Choroid plexus epithelial cell (primary cell): ENCODE measurements at regions not wholly inside any gene's neighbourhood (a gene's known extent, or its start where the extent isn't known, plus 50 kb on each side); places are given as distances from the start of the nearest gene placed in this dataset.

Source experiments
- DNase-seq: peaks from one replicate; pipeline ENCODE4 v3.0.0-alpha.2; 2010; ENCODE audit warnings: low read depth
- H3K4me3 ChIP-seq: 2 replicates; pipeline ENCODE4 v1.5.1; 2011; ENCODE audit warnings: low read depth, mild to moderate bottlenecking, control low read depth, low read length, moderate library complexity
- CTCF ChIP-seq: conservative IDR thresholded peaks from 2 replicates; pipeline ENCODE4 v1.5.1; 2011; ENCODE audit warnings: low read depth, mild to moderate bottlenecking, control low read depth, inconsistent platforms, low read length, moderate library complexity

DNA sequence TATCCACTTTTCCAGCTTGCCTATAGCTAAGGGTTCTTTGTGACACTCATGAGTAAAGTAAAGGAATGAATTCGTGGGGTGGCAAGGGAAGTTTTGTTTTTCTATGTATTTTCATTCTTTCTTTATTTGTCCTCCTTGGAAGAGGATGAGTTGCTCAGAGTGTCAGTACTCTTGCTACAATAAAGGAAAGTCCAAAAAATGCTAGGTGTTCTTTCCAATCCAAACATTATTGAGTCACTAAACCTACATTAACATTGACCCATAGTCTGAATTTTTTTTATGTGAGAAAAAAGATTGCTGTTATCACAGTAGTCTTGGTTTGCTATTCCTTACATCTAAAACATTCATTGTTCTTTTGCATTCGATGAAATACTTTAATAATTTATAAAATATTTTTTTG lies 959.9 kb upstream of the ADGRL4 start:
- no peak for DNase-seq
- H3K4me3 ChIP-seq: no peak overlapping the region
- TF ChIP-seq CTCF: no peak

DNA sequence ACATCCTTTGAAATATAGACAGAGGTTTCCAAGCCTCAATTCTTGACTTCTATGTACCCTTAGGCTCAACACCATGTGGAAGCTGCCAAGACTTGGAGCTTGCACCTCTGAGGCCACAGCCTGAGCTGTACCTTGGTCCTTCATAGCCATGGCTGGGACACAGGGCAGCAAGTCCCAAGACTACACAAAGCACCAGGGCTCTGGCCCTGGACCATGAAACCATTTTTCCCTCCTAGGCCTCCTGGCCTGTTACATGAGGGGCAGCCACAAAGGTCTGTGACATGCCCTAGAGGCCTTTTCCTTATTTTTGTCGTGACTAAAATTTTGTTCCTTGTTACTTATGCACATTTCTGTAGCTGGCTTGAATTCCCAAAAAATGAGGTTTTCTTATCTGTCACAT lies 953.1 kb upstream of the ADGRL4 start:
- DNase-seq: no peak
- no peak for TF ChIP-seq CTCF
- H3K4me3 ChIP-seq: no peak overlapping the region

DNA sequence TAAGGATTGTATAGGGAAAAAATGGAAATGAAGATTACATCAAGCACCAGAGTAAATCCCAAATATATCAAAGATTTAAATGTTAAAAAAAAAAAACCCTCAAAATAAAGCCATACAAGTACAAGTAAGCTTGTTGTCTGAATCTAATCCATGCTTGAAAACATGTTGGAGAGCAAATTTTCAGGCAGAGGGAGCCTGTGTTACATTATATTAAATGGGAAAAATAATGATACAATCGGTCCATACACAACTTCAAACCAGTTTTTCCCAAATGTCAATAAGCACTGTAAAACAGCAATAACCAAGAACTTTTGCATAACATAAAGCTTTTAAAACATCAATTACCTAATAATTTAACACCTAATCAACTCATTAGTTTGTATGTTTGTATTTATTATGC lies 949.4 kb upstream of the ADGRL4 start:
- no peak for DNase-seq
- no peak overlapping the region for H3K4me3 ChIP-seq
- TF ChIP-seq CTCF: no peak

DNA sequence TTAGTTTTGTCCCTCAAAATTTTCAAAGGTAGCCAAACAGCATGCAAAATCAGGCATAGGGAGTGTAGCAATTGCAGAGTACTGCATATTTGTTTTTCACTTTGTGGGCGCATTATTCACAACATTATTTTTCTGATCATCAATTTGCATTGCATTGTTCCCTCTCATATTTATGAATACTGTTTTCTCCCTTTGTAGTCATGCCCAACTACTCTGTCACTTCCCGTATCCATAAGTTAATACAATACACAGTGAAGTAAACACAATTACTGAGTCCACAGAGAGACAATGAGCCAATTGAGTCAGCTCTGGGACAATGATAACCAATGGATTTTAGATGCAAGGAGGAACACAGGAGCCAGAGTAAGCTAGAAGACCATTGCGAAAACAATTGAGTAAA lies 944.0 kb upstream of the ADGRL4 start:
- no peak for TF ChIP-seq CTCF
- no peak overlapping the region for H3K4me3 ChIP-seq
- DNase-seq: no peak

DNA sequence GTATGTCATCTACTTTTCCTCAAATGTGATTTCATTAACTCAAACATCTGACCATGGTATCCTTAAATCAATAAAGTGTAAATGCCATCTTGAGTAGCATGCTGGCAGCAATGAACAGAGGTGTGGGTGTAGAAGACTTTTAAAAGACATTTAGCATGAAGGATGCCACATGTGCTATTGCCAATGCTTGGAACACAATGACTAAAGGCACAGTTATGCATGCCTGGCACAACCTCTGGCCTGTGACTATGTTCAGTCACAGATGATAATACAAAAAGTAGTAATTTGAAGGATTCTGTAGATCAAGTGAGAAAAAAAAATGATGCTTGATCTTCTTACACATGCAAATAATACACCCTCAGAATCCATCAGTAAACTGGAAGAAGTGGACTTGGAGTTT lies 938.9 kb upstream of the ADGRL4 start:
- no peak overlapping the region for H3K4me3 ChIP-seq
- DNase-seq: no peak
- no peak for TF ChIP-seq CTCF

GRCh38 chr1:79929356-79929755 lies 922.8 kb upstream of the ADGRL4 start:
- DNase-seq: no peak
- TF ChIP-seq CTCF: no peak
- no peak overlapping the region for H3K4me3 ChIP-seq

DNA sequence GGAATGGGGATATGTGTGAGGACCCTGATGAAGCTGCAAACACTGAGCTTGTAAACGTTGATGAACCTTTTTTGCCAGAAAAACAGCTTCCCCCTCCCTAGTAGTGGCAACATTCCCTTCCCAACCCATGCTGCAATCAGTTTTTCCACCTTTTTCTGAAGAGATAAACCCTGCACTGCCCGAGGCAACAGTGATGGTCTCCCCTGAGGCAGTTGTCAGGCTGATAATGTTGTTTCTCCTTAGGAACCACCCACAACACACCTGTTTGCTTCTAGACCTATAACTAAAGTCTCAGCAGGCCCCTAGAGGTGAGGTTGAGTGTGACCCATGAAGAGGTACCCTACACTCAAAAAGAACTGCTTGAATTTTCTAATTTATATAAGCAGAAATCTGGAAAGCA lies 922.4 kb upstream of the ADGRL4 start:
- no peak for TF ChIP-seq CTCF
- no peak overlapping the region for H3K4me3 ChIP-seq
- no peak for DNase-seq
